Peyer's patch (tissue), 4 donors: ENCODE measurements at regions not wholly inside any gene's neighbourhood (a gene's known extent, or its start where the extent isn't known, plus 50 kb on each side); places are given as distances from the start of the nearest gene placed in this dataset.

Experiments
- DNase-seq, 3 donors: peaks; one replicate each; pipeline ENCODE4 v3.0.0-alpha.2; 2017 to 2019
- H3K27ac ChIP-seq, 4 donors: fragments of 200-600 bp; sonication (generic); one replicate each; pipeline ENCODE4 v1.5.1; 2016 to 2019
- H3K27me3 ChIP-seq, 2 donors: fragments of 200-600 bp; sonication (generic); one replicate each; pipeline ENCODE4 v1.5.1; 2019
- H3K36me3 ChIP-seq, 3 donors: fragments of 200-600 bp; sonication (generic); one replicate each; pipeline ENCODE4 v1.5.1; 2016 to 2019
- H3K4me1 ChIP-seq, 4 donors: fragments of 200-600 bp; sonication (generic); one replicate each; pipeline ENCODE4 v1.5.1; 2016 to 2019
- H3K4me3 ChIP-seq, 4 donors: fragments of 200-600 bp; sonication (generic); 1 replicate in 3 of 4; 2 replicates in 1 of 4; pipeline ENCODE4 v1.5.1; 2016 to 2019; ENCODE audit warnings: mild to moderate bottlenecking in 1 of 4
- H3K9me3 ChIP-seq, 4 donors: fragments of 200-600 bp; sonication (generic); one replicate each; pipeline ENCODE4 v1.5.1; 2016 to 2019; ENCODE audit warnings: mild to moderate bottlenecking in 1 of 4
- CTCF ChIP-seq, 6 experiments: fragments of 450-650 bp in 4 of 6; fragments of 200-600 bp in 2 of 6; sonication (generic) in 1 of 6; IDR thresholded peaks; one replicate each; pipeline ENCODE4 v1.5.1; 2017 to 2019; ENCODE audit warnings: antibody characterized with exemption in 6 of 6, mild to moderate bottlenecking in 3 of 6, moderate library complexity in 1 of 6
- POLR2A ChIP-seq, 2 donors: fragments of 450-650 bp; IDR thresholded peaks; one replicate each; pipeline ENCODE4 v1.5.1; 2017; ENCODE audit warnings: antibody characterized with exemption in 2 of 2, mild to moderate bottlenecking in 2 of 2, moderate library complexity in 2 of 2

DNA sequence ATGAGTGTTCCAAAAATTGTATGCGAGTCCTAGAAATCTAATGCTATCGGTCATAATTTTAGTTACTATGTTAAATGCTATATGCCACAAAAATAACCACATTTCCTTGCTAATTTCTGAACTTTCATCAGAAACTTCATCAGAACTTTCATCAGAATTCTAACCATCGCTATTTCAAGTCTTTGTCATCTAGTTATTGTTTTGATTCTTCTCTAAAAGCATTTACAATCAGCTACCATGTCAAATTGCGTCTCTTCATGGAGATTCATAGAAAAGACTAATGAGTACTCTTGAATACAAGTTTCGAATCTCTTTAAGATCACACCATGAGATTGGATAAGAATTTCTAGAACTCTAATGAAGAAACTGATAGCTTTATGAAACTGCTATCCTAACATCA is 52.7 kb upstream of the TM9SF2 start:
- no peak for TF ChIP-seq CTCF (IDR thresholded peaks at IDR 0.05)
- no peak for TF ChIP-seq POLR2A (IDR thresholded peaks at IDR 0.05)
- Histone ChIP-seq H3K4me1 (no peaks in the 10 kb centered on the region), H3K27ac (no peak overlapping the region), H3K36me3 (no peaks in the 10 kb centered on the region), H3K4me3 (no peak overlapping the region), H3K27me3 (no peaks in the 10 kb centered on the region), H3K9me3 (no peaks in the 10 kb centered on the region)
- DNase-seq = no peak

DNA sequence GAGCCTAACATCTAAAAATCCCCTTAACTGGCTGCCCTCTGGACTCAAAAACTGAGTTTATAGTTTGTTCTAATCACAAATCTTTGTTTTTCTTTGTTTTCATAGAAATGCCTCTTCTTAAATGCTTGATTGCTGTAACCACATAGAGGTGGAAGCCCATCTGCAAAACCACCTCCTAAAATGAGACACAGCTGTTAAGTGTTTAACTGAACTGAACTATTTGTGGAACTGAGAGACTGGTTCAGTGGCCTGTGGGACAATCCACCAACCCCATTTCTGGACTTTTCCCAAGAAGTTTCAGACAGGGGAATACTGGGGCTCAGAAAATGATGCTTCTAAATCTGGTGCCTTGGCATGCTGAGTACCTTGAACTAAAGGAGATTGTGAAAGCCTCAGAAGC is 50.9 kb upstream of the TM9SF2 start:
- TF ChIP-seq CTCF (IDR thresholded peaks at IDR 0.05) (no peak), POLR2A (IDR thresholded peaks at IDR 0.05) (no peak)
- H3K36me3 ChIP-seq = no peaks in the 10 kb centered on the region

More for the DNA sequence above, 50.9 kb upstream of the TM9SF2 start:
- DNase-seq = no peak
- Histone ChIP-seq H3K9me3 (no peaks in the 10 kb centered on the region), H3K4me1 (no peaks in the 10 kb centered on the region), H3K27me3 (no peaks in the 10 kb centered on the region), H3K4me3 (no peak overlapping the region), H3K27ac (no peak overlapping the region)
